Large intestine (tissue), 3 donors: ENCODE measurements at regions not wholly inside any gene's neighbourhood (a gene's known extent, or its start where the extent isn't known, plus 50 kb on each side); places are given as distances from the start of the nearest gene placed in this dataset.

Source experiments
- DNase-seq, 2 donors: peaks; one replicate each; pipeline versions ENCODE4 v3.0.0 to v3.0.0-alpha.2; 2013
- H3K27ac ChIP-seq: one replicate; pipeline ENCODE4 v1.5.1; 2013; ENCODE audit warnings: low read length
- H3K27me3 ChIP-seq: 2 replicates; pipeline ENCODE4 v1.6.1; 2013; ENCODE audit warnings: low read length; ENCODE audit not compliant: control insufficient read depth, insufficient read depth
- H3K36me3 ChIP-seq: 2 replicates; pipeline ENCODE4 v1.6.1; 2013; ENCODE audit warnings: low read length; ENCODE audit not compliant: control insufficient read depth, insufficient read depth
- H3K4me1 ChIP-seq: one replicate; pipeline ENCODE4 v1.6.1; 2013; ENCODE audit warnings: low read length; ENCODE audit not compliant: control insufficient read depth, insufficient read depth
- H3K4me3 ChIP-seq: one replicate; pipeline ENCODE4 v1.5.1; 2013; ENCODE audit warnings: low read length
- H3K9me3 ChIP-seq: one replicate; pipeline ENCODE4 v1.6.1; 2013; ENCODE audit warnings: mild to moderate bottlenecking, low read depth, low read length, moderate library complexity; ENCODE audit not compliant: control insufficient read depth
- WGBS: methylation state at CpG from one replicate; pipeline ENCODE4 v1.1.5; 2013; ENCODE audit warnings: low lambda C conversion rate; ENCODE audit not compliant: insufficient coverage; 5-methylcytosine and 5-hydroxymethylcytosine counted together

DNA sequence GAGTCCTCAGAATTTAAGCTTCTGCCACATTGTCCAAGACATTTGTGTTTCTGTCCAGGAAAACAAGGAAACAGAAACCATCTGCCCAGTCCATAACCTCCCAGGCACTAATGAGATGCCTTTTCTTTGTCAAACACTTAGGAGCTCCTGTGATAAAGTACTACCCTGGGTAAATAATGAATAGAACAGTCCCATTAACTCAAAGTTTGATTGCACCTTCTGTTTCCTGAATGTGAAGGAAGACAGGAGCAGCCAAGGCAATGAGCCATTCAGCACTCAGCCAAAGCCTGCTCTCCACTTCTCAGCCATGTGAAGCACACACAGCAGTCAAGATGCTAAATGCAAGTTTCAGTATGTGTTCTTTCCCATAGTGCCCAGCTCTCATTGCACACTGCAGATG, 199.8 kb downstream of the SEC16B start:
- H3K36me3 ChIP-seq: no peaks in the 10 kb centered on the region
- H3K4me1 ChIP-seq: no peaks in the 10 kb centered on the region
- H3K9me3 ChIP-seq: no peaks in the 10 kb centered on the region
- H3K27me3 ChIP-seq: no peaks in the 10 kb centered on the region
- H3K27ac ChIP-seq: no peak overlapping the region
- H3K4me3 ChIP-seq: no peak overlapping the region
- no peak for DNase-seq

DNA sequence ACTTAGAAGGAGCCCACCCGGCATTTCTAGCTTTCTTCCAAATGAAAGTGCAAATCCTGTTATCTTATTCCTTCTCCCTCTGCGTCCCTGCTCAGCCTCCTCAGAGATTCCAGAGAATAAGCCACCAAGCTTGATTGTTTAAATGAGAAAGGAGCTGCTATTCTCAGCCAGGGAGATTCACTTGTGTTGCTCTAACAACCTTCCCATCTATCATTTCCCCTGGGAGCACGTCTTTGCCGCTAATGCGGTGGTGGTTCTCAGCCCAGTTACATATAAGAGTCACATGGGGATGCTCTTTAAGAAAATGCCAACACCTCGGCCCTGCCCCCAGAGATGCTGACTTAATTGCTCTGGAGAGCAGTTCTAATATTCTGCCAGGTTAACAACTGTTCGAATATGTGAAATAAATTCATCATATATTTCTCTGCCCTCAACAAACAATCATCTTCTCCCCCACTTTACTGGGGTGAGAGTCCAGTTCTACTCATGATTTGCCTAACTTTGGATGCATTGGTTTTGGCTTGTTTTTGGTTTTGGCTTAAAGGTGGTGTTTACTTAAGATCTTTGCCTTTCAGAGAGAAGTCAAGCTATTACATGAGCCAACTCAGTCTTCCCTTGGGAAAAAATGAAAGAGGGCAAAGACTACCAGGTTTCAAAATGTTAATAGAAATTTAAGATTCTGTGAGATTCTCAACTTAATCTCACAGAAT, 213.9 kb downstream of the SEC16B start:
- DNase-seq: no peak

DNA sequence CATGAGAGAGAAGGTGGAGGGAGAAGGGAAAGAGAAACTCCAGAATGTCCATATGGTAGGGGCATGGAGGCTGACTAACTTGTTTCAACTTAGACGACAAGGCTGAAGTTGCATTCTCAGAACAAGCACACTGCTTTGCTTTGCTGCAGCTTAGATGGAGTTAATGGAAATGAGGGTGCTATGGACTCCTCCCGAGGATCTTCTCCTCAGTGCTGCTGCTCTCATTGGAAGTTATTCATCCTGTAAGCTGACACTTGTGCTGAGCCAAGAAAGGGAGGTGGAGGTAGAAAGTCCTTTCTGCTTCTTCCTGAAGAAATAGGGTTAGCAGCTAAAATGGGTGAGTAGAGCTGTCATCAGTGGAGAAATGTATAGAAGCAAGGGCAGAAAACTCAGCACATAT, 215.3 kb downstream of the SEC16B start:
- H3K9me3 ChIP-seq: no peaks in the 10 kb centered on the region
- H3K4me3 ChIP-seq: no peak overlapping the region
- no peak for DNase-seq
- H3K27ac ChIP-seq: no peak overlapping the region
- H3K36me3 ChIP-seq: no peaks in the 10 kb centered on the region
- no CpG with 5 or more reads among the region's 2 CpGs for WGBS
- H3K4me1 ChIP-seq: no peaks in the 10 kb centered on the region
- no peaks in the 10 kb centered on the region for H3K27me3 ChIP-seq

More for the DNA sequence above, 213.9 kb downstream of the SEC16B start:
- no peaks in the 10 kb centered on the region for H3K4me1 ChIP-seq
- no peaks in the 10 kb centered on the region for H3K27me3 ChIP-seq
- no peaks in the 10 kb centered on the region for H3K9me3 ChIP-seq
- no peak overlapping the region for H3K4me3 ChIP-seq
- WGBS: 100% methylated on average over 1 of the region's 7 CpGs
- H3K27ac ChIP-seq: no peak overlapping the region
- no peaks in the 10 kb centered on the region for H3K36me3 ChIP-seq

DNA sequence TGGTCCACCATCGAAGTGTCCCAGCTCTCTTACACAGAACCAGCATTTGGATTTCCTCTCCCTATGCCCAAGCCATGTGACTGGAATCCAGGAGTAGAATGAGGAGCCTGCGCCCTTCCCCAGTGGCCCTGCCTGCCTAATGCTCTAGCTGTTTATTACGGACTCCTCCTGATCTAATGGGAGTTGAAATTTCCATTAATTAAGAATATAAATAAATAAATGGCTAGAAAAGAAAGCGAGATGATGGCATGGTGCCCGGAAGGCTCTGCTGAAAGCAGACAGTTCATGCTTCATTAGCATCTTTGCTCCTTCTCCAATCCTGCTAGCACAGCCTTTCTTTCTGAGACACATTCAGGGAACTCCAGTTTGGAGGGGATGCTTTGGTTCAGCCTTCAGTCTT, 216.2 kb downstream of the SEC16B start:
- no peaks in the 10 kb centered on the region for H3K27me3 ChIP-seq
- H3K9me3 ChIP-seq: no peaks in the 10 kb centered on the region
- DNase-seq: no peak
- no peak overlapping the region for H3K4me3 ChIP-seq
- H3K36me3 ChIP-seq: no peaks in the 10 kb centered on the region
- no peak overlapping the region for H3K27ac ChIP-seq
- no peaks in the 10 kb centered on the region for H3K4me1 ChIP-seq
- no CpG with 5 or more reads among the region's 5 CpGs for WGBS

DNA sequence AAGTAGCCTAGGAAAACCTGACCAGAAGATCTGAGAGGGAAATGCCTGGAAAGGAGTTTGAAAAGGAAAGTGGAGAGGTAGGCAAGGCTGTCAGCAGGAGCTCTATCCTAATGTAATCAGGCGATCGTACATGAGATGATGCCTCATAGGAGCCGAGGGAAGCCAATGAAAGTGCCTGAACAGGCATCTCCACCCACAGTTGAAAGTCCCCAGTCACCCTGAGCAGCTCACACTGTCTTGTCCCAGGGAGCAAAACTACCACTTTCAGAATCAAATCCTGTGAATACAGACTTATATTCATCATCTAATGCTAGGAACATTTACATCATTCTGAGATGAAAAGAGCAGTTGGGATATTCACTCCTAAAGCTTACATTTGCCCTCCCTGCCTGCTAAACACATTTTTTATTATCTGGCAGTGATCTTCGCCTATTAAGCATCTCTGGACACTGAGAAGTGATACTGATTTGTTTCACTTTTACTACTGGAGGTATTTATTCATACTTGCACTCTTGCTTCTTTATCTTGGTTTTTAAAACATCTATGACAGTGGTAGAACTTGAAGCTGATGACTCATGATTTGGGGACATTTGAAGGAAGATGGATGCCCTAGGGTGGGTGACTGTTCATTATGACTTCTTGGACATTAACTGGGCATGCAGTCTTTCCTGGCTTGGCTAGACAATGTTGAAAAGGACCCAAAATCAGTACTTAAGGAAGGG, 221.6 kb downstream of the SEC16B start:
- Histone ChIP-seq H3K36me3 (no peaks in the 10 kb centered on the region), H3K27ac (no peak overlapping the region), H3K4me1 (no peaks in the 10 kb centered on the region), H3K9me3 (no peaks in the 10 kb centered on the region), H3K27me3 (no peaks in the 10 kb centered on the region), H3K4me3 (no peak overlapping the region)
- DNase-seq: no peak
- 67% methylated on average over 1 of the region's 4 CpGs for WGBS

DNA sequence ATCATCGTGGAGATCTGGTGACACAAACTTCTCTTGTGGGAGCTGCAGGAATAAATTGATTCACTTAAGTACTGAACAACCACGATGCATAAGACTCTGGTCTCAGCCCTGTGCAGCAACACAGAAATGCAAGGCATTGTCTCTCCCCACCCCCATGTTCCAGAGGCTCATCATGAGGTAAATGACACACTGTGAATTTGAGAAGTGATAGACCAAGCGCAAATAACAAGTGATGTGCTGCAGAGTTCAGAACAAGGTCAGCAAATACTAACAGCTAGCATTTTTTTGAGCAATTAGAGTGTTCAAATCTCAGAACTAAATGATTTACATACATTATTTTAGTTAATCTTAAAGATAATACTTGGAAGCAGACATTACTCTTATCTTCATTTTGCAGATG, 223.7 kb downstream of the SEC16B start:
- no peaks in the 10 kb centered on the region for H3K36me3 ChIP-seq
- H3K27me3 ChIP-seq: no peaks in the 10 kb centered on the region
- H3K4me1 ChIP-seq: no peaks in the 10 kb centered on the region
- WGBS: 71% methylated on average over 1 of the region's 3 CpGs
- no peak overlapping the region for H3K27ac ChIP-seq
- no peak for DNase-seq
- H3K4me3 ChIP-seq: no peak overlapping the region
- no peaks in the 10 kb centered on the region for H3K9me3 ChIP-seq

DNA sequence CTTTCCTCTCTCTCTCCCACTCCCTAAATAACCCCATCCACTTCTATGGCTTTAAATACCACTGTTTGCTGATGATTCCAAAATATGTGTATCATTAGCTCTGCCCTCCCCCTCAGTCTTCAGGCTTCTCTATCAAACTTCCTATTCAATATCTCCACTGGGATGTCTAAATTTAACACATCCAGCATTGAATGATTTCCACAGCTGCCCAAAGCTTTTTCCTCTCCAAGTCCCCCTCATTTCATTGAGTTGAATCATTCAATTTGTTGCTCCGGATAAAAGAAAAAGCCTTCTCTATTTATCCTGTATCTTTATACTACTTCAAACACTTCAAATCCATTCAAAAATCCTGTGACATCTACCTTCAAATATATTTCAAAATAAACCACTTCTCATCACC, 225.0 kb downstream of the SEC16B start:
- Histone ChIP-seq H3K4me1 (no peaks in the 10 kb centered on the region), H3K27me3 (no peaks in the 10 kb centered on the region), H3K36me3 (no peaks in the 10 kb centered on the region), H3K4me3 (no peak overlapping the region), H3K9me3 (no peaks in the 10 kb centered on the region), H3K27ac (no peak overlapping the region)
- no peak for DNase-seq
- WGBS: no CpG with 5 or more reads among the region's 1 CpG

DNA sequence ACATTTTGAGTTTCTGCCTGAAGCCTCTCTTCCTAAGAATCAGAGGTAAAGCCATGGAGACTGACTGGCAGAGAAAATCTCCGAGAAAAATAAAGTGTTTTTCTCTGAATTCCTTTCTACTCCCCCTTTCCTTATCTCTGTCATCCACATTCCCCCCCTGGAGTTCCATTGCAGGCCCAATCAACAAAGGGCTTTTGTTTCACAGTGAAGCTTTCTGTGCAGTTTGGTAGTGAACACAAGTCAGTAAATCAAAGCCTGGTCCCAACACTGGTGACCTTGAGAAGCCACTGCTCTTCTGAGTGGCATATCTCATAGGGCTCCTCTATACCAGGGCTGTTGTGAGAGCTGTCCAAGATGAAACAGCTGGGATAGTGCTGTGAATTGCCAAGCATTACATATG, 228.4 kb downstream of the SEC16B start:
- H3K4me1 ChIP-seq: no peaks in the 10 kb centered on the region
- H3K4me3 ChIP-seq: no peak overlapping the region
- H3K9me3 ChIP-seq: no peaks in the 10 kb centered on the region
- H3K27ac ChIP-seq: no peak overlapping the region
- DNase-seq: no peak
- H3K27me3 ChIP-seq: no peaks in the 10 kb centered on the region
- WGBS: no CpG with 5 or more reads among the region's 1 CpG
- H3K36me3 ChIP-seq: no peaks in the 10 kb centered on the region

DNA sequence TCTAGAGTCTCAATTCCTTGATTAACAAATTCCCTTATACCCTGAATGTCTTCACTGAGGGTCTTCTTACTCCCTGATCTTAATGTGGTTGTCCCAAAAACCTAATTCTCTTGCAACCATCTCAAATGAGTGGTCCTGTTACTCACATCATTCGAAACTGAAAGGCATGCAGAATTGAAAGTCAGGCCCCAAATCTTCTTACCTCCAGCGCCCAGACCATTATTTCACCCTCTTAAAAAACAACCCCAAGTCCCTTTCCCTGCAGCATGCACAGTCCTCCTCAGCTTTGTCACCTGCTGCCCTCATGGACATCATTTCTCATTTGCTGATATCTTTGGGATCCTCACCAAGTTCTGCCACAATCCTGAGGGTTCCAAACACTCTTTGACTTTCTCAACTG, 230.1 kb downstream of the SEC16B start:
- no CpG with 5 or more reads among the region's 2 CpGs for WGBS
- H3K27me3 ChIP-seq: no peaks in the 10 kb centered on the region
- H3K27ac ChIP-seq: no peak overlapping the region
- no peaks in the 10 kb centered on the region for H3K36me3 ChIP-seq
- no peak overlapping the region for H3K4me3 ChIP-seq
- H3K4me1 ChIP-seq: no peaks in the 10 kb centered on the region
- DNase-seq: no peak
- H3K9me3 ChIP-seq: no peaks in the 10 kb centered on the region

DNA sequence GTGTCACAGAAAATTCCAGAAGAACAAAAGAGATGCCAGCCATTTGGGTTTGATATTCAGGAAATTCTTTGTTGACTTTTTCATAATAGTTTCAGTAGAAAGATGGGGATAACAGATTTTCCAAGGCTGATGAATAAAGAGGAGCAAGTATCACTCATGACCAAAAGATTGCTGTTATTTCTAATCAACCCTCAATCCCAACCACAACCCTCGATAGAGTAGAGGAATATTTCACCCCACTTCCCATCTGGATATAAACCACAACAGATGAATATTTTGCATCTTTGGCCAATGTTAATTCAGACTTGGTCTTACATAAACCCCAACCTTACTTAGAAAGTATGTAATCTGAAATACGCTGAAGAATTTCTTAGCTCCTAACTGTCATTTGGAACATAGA, 232.4 kb downstream of the SEC16B start:
- no peak overlapping the region for H3K27ac ChIP-seq
- H3K36me3 ChIP-seq: no peaks in the 10 kb centered on the region
- H3K9me3 ChIP-seq: no peaks in the 10 kb centered on the region
- WGBS: 100% methylated on average over 1 of the region's 2 CpGs
- H3K4me3 ChIP-seq: no peak overlapping the region
- no peaks in the 10 kb centered on the region for H3K27me3 ChIP-seq
- no peaks in the 10 kb centered on the region for H3K4me1 ChIP-seq
- no peak for DNase-seq

DNA sequence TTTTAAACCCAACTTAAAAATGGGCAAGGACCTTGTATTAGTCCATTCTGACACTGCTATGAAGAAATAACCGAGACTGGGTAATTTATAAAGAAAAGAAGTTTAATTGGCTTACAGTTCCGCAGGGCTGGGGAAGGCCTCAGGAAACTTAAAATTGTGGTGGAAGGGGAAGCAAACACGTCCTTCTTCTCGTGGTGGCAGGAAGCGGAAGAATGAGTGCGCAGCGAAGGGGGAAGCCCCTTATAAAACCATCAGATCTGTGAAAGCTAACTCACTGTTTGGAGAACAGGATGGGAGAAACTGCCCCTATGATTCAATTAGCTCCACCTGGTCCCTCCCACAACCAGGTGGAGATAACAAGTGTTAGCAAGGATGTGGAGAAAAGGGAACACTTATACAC, 237.7 kb downstream of the SEC16B start:
- no peak overlapping the region for H3K4me3 ChIP-seq
- 67% methylated on average over 7 of the region's 7 CpGs for WGBS
- no peaks in the 10 kb centered on the region for H3K36me3 ChIP-seq

More for the DNA sequence above, 237.7 kb downstream of the SEC16B start:
- H3K9me3 ChIP-seq: no peaks in the 10 kb centered on the region
- no peak for DNase-seq
- no peaks in the 10 kb centered on the region for H3K27me3 ChIP-seq
- H3K27ac ChIP-seq: no peak overlapping the region
- no peaks in the 10 kb centered on the region for H3K4me1 ChIP-seq
